HUES6 (cell line): ENCODE measurements at regions not wholly inside any gene's neighbourhood (a gene's known extent, or its start where the extent isn't known, plus 50 kb on each side); places are given as distances from the start of the nearest gene placed in this dataset.

Source experiments
- H3K27ac ChIP-seq: 2 replicates; pipeline ENCODE4 v1.7.0; 2013; ENCODE audit warnings: low read depth, mild to moderate bottlenecking, low read length, inconsistent platforms
- H3K27me3 ChIP-seq: 2 replicates; pipeline ENCODE4 v1.6.1; 2013; ENCODE audit warnings: low read length; ENCODE audit not compliant: control insufficient read depth, insufficient read depth
- H3K36me3 ChIP-seq: 2 replicates; pipeline ENCODE4 v1.6.1; 2013; ENCODE audit warnings: low read length; ENCODE audit not compliant: control insufficient read depth, insufficient read depth
- H3K4me1 ChIP-seq: 2 replicates; pipeline ENCODE4 v1.6.1; 2013; ENCODE audit warnings: low read length; ENCODE audit not compliant: control insufficient read depth, insufficient read depth
- H3K4me3 ChIP-seq: 2 replicates; pipeline ENCODE4 v1.5.1; 2013; ENCODE audit warnings: low read depth, low read length
- H3K9ac ChIP-seq: one replicate; pipeline ENCODE4 v1.6.1; 2013; ENCODE audit warnings: mild to moderate bottlenecking, low read length
- H3K9me3 ChIP-seq: 2 replicates; pipeline ENCODE4 v1.6.1; 2013; ENCODE audit warnings: low read depth, low read length; ENCODE audit not compliant: control insufficient read depth, insufficient read depth

- H3K9me3 ChIP-seq, result peaks cover 16% of the 10 kb centered on the region
- peaks cover 4% of the 10 kb centered on the region for H3K4me1 ChIP-seq
- no peaks in the 10 kb centered on the region for H3K27me3 ChIP-seq
- no peaks in the 10 kb centered on the region for H3K36me3 ChIP-seq
- H3K9ac ChIP-seq, result no peak overlapping the region
- no peak overlapping the region for H3K4me3 ChIP-seq
- H3K27ac ChIP-seq, result no peak overlapping the region
Observed at GRCh38 chr14:80446356-80446755, 235.1 kb upstream of the DIO2 start.

- peaks cover 8% of the 10 kb centered on the region for H3K9me3 ChIP-seq
- H3K4me1 ChIP-seq, result peaks cover 4% of the 10 kb centered on the region
- H3K9ac ChIP-seq, result no peak overlapping the region
- H3K36me3 ChIP-seq, result no peaks in the 10 kb centered on the region
- no peaks in the 10 kb centered on the region for H3K27me3 ChIP-seq
- H3K27ac ChIP-seq, result no peak overlapping the region
- H3K4me3 ChIP-seq, result no peak overlapping the region
Observed at GRCh38 chr14:80445605-80446004, 234.3 kb upstream of the DIO2 start.

- H3K9ac ChIP-seq, result no peak overlapping the region
- H3K4me1 ChIP-seq, result peaks cover 10% of the 10 kb centered on the region
- no peaks in the 10 kb centered on the region for H3K9me3 ChIP-seq
- H3K4me3 ChIP-seq, result no peak overlapping the region
- peak overlapping the region; percentile 26; the same call in 1 of the 2 replicates for H3K27ac ChIP-seq
- no peaks in the 10 kb centered on the region for H3K27me3 ChIP-seq
- H3K36me3 ChIP-seq, result no peaks in the 10 kb centered on the region
Observed at GRCh38 chr14:80434574-80435321, 223.4 kb upstream of the DIO2 start.

- H3K4me1 ChIP-seq, result peaks cover 10% of the 10 kb centered on the region
- no peak overlapping the region for H3K4me3 ChIP-seq
- no peak overlapping the region for H3K9ac ChIP-seq
- H3K36me3 ChIP-seq, result no peaks in the 10 kb centered on the region
- no peaks in the 10 kb centered on the region for H3K9me3 ChIP-seq
- no peaks in the 10 kb centered on the region for H3K27me3 ChIP-seq
- H3K27ac ChIP-seq, result no peak overlapping the region
Observed at GRCh38 chr14:80433811-80434210, 222.5 kb upstream of the DIO2 start.

- H3K27me3 ChIP-seq, result no peaks in the 10 kb centered on the region
- H3K9ac ChIP-seq, result no peak overlapping the region
- H3K9me3 ChIP-seq, result no peaks in the 10 kb centered on the region
- H3K27ac ChIP-seq, result no peak overlapping the region
- H3K36me3 ChIP-seq, result no peaks in the 10 kb centered on the region
- H3K4me1 ChIP-seq, result no peaks in the 10 kb centered on the region
- no peak overlapping the region for H3K4me3 ChIP-seq
Observed at GRCh38 chr14:80428671-80429070, 217.4 kb upstream of the DIO2 start.

GRCh38 chr14:80428171-80428570 is 216.9 kb upstream of the DIO2 start:
- H3K4me1 ChIP-seq, result no peaks in the 10 kb centered on the region
- H3K9me3 ChIP-seq, result no peaks in the 10 kb centered on the region
- no peaks in the 10 kb centered on the region for H3K36me3 ChIP-seq
- H3K27ac ChIP-seq, result no peak overlapping the region
- H3K9ac ChIP-seq, result no peak overlapping the region
- H3K27me3 ChIP-seq, result no peaks in the 10 kb centered on the region
- no peak overlapping the region for H3K4me3 ChIP-seq

GRCh38 chr14:80427101-80427500 is 215.8 kb upstream of the DIO2 start:
- Histone ChIP-seq H3K27ac (no peak overlapping the region), H3K27me3 (no peaks in the 10 kb centered on the region), H3K9me3 (no peaks in the 10 kb centered on the region), H3K36me3 (no peaks in the 10 kb centered on the region), H3K9ac (no peak overlapping the region), H3K4me3 (no peak overlapping the region), H3K4me1 (no peaks in the 10 kb centered on the region)

- Histone ChIP-seq H3K27me3 (no peaks in the 10 kb centered on the region), H3K4me1 (no peaks in the 10 kb centered on the region), H3K27ac (no peak overlapping the region), H3K9me3 (no peaks in the 10 kb centered on the region), H3K4me3 (no peak overlapping the region), H3K36me3 (no peaks in the 10 kb centered on the region), H3K9ac (no peak overlapping the region)
Observed at GRCh38 chr14:80426683-80427082, 215.4 kb upstream of the DIO2 start.

- H3K4me3 ChIP-seq, result no peak overlapping the region
- no peaks in the 10 kb centered on the region for H3K27me3 ChIP-seq
- H3K4me1 ChIP-seq, result no peaks in the 10 kb centered on the region
- H3K27ac ChIP-seq, result no peak overlapping the region
- H3K9me3 ChIP-seq, result no peaks in the 10 kb centered on the region
- no peak overlapping the region for H3K9ac ChIP-seq
- H3K36me3 ChIP-seq, result no peaks in the 10 kb centered on the region
Observed at GRCh38 chr14:80425686-80426085, 214.4 kb upstream of the DIO2 start.

- H3K36me3 ChIP-seq, result no peaks in the 10 kb centered on the region
- no peak overlapping the region for H3K9ac ChIP-seq
- no peaks in the 10 kb centered on the region for H3K4me1 ChIP-seq
- no peak overlapping the region for H3K27ac ChIP-seq
- no peak overlapping the region for H3K4me3 ChIP-seq
- no peaks in the 10 kb centered on the region for H3K27me3 ChIP-seq
- no peaks in the 10 kb centered on the region for H3K9me3 ChIP-seq
Observed at GRCh38 chr14:80419769-80420168, 208.5 kb upstream of the DIO2 start.

- H3K4me1 ChIP-seq, result no peaks in the 10 kb centered on the region
- no peaks in the 10 kb centered on the region for H3K27me3 ChIP-seq
- H3K9me3 ChIP-seq, result no peaks in the 10 kb centered on the region
- no peak overlapping the region for H3K27ac ChIP-seq
- H3K36me3 ChIP-seq, result no peaks in the 10 kb centered on the region
- no peak overlapping the region for H3K9ac ChIP-seq
- H3K4me3 ChIP-seq, result no peak overlapping the region
Observed at GRCh38 chr14:80419345-80419744, 208.0 kb upstream of the DIO2 start.
